GM21723 (cell line): ENCODE measurements at regions not wholly inside any gene's neighbourhood (a gene's known extent, or its start where the extent isn't known, plus 50 kb on each side); places are given as distances from the start of the nearest gene placed in this dataset.
"Not testable (repeated sequence)": the region's sequence is repeated elsewhere in the genome, so short reads cannot be mapped to it uniquely, and the experiment has no call there.

Source experiments
- ATAC-seq: cut with Tn5 transposase; IDR thresholded peaks from one replicate; pipeline ENCODE4 v1.9.1; 2021; ENCODE audit warnings: mild to moderate bottlenecking, moderate library complexity; ENCODE audit not compliant: unreplicated experiment

DNA sequence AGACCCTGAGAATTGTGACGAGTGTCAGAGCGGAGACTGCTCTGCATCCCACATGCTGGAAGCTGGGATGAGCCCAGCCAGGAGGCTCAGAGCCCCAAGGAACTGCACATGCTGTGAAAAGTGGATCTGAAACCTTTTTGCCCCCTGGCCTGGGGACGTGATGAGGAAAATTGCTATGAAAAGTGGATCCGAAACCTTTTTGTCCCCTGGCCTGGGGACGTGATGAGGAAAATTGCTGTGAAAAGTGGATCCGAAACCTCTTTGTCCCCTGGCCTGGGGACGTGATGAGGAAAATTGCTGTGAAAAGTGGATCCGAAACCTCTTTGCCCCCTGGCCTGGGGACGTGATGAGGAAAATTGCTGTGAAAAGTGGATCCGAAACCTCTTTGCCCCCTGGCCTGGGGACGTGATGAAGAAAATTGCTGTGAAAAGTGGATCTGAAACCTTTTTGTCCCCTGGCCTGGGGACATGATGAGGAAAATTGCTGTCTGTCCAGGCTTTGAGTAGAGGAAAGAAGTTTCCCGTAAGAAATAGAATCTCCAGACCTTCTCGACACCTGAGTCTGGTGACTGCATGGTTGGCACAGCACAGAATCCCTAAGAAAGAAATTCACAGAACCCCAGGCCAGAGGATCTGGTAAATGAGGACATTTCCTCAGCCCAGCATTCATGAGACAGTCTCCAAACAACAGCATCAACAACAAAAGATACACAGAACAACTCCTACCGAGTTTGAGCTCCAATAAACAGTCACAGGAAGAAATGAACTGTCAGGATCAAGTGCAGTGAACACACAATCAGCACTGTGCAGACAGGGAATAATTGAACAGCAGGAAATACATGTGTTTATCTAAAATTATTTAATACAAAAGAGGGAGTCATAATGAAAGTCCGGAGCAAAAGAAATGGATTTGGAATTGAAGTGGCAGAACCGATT, 188.8 kb downstream of the LAT start:
- ATAC-seq, result not testable (repeated sequence)

DNA sequence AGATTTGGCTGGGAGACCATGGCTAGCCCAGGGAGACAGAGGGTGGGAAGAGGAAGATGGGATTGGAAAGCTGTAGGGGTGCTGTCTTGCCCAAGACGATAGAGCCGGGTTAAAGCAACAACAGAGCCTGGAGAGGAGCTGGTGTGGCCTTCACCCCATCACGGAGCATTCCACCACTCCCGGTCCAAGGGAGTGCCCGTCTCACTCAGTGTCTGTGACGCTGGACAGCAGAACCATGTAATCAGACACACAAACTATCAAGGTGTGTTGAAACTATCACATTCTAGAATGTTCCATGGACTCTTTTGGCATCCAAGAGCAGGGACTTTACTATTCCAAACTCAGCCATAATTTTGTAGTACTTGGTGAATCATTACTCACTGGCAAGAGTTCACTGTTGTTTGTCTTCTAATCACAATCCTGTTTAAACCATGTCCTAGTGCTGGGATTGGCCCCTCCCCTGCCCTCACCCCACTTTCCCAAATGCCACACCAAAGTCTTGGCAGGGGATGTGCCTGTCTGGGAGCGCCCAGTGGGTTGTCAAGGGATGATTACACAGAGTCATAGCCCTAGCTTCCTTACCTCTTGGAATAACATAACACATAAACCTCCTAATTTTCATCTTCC, 187.4 kb downstream of the LAT start:
- not testable (repeated sequence) for ATAC-seq

DNA sequence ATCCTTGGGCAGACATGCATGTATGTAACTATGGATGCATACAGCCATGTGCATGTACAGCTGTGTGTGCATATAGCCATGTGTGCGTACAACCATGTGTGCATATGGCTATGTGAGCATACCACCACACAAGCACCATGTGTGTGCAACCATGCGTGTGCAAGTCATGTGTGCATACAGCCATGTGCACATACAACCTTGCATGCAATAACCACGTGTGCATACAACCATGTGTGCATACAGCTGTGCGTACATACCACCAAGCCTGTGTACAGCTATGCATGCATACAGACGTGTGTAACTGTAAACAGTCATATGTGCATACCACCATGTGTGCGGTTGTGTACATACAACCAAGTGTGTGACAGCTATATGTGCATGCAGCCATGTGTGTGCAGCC, 186.4 kb downstream of the LAT start:
- not testable (repeated sequence) for ATAC-seq

DNA sequence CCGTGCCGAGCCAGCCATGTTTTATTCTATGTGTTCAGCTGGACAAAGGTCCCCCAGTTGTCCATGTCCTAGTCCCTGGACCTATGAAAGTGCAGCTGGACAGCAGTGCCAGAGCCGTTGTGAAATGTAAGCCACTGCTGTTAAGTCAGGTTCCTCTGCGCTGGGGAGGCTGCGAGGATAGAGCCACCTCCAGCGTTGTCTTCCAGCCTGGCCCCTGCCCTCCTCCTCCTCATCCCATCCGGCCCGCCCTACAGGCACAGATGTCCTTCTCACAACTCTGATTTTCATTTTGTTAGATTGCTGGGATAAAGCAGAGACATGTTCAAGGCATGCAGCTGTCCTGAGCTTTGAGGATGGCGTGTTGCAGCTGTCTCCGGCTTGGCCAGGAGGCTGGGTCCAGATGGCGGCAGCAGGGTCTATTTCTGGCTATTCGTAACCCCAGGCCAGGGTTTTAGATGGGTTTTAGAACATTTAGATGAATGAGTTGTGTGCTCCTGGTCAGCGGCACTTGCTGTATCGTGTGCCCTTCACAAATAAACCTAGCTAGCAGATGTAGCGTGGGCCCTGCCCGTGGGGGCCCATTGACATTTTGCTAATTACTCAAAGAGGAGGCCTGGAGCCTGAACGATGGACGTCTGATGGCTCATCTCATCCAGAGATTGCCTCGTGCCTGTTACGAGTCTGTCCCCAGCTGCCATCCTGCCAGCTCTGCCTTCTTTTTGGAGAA, 185.7 kb downstream of the LAT start:
- ATAC-seq, result not testable (repeated sequence)

DNA sequence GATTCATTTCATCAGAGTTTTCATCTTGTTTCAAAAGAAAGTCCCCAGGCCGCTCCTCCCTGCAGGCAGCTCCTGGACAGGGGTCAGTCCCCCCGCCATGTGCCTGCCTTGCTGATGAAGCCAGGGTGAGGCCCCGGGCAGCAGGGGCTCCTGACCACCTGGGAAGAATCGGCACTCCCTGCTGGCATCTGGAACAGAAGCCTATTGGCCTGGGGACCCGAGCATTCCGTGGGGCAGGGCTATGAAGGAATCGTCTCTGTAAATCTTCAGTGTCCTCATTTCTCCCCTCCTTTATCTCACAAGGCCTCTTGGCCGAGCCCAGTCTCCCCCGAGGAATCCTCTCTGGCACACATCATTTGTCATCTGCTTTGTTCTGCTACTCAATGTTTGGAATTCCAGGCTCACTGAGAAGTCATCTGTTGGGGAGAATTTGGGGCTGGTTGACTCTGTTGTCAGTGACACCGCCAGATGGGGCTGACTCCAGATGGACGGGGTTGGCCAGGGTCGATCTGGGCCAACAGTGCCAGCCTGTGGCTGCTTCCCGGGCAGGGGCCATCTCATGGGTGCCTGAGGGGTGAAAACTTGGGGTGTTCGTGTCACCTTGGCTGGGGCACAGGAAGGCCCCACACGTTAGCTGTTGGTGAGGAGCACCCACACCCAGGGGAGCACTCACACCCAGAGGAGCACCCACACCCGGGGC, 184.6 kb downstream of the LAT start:
- not testable (repeated sequence) for ATAC-seq

DNA sequence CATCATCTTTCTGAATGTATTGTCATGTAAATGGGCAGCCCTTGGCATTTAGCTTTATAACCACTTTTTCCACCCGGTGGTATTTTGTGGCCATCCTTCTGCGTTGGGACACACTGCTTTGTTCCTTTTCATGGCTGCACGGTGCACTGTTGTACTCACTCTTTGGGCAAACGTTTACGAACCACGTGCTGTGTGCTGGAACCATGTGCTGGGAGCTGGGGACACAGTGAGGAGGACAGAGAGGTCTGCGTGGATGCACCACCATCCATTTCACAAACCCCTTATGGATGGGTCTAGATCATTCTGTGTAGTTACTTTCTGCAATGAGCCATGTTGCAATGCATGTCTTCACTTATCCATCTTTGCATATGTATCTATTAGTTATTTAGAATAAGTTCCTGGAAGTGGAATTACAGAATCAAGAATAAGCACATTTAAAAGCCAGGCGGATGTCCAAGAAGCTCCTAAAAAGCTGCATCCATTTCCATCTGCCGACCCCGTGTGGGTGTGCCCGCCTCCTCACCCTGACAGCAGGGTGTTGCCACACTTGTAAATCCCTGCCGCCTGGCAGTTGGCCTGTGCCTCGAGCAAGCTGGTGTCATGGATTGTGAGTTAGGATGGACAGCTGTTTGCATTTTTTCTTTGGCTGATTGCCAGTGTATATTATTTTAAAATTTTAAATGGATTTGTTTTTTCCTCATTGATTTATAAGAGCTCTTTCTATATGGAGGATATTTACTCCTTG, 183.8 kb downstream of the LAT start:
- not testable (repeated sequence) for ATAC-seq

DNA sequence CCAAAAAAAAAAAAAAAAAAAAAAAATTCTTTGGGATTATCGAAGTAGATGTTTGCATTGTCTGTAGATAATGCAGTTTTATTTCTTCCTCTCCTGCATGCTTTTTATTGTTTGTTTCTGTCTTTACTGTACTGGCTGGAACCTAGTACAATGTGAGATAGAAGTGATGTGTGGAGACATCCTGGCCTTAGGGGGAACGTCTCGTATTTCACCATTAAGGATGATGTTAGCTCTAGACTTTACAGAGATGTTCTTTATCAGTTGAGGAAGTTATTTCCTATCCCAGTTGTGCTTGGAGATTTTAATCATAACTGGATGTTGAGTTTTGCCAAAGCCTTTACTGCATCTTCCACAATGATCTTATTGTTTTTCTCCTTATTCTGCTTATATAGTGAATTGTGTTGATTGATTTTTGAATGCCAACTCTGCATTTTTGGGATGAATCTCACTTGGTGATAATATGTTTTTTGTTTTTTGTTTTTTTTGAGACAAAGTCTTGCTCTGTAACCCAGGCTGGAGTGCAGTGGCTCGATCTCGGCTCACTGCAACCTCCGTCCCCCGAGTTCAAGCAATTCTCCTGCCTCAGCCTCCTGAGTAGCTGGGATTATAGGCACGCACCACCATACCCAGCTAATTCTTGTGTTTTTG, 179.7 kb downstream of the LAT start:
- not testable (repeated sequence) for ATAC-seq

DNA sequence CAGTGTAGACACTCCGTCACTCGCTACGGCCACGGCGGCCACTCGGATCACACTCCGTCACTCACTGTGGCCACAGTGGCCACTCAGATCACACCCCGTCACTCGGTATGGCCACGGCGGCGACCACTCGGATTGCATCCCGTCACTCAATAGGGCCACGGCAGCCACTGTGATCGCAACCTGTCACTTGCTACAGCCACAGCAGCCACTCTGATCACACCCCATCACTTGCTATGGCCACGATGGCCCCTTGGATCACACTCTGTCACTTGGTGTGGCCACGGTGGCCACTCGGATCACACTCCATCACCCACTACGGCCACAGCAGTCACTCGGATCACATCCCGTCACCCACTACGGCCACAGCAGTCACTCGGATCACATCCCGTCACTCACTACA, 175.3 kb downstream of the LAT start:
- not testable (repeated sequence) for ATAC-seq

DNA sequence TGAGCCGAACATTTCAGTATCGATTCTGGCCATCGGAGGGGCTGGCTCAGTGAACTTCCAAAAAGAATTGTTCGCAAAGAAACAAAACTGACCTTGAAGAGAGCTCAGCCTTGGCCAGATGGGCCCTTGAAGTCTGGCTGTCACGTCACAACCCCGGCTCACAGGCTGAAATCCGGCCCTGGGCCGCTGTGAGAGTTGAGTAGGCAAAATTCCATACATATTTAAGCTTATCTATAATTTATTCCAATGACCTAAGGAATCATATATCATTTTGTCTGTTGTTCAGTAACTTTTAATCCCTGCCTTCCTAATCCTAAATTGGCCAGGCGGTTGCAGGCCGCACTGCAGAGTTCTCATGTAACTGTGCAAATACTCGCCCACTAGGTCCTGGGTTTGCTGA, 174.8 kb downstream of the LAT start:
- not testable (repeated sequence) for ATAC-seq

DNA sequence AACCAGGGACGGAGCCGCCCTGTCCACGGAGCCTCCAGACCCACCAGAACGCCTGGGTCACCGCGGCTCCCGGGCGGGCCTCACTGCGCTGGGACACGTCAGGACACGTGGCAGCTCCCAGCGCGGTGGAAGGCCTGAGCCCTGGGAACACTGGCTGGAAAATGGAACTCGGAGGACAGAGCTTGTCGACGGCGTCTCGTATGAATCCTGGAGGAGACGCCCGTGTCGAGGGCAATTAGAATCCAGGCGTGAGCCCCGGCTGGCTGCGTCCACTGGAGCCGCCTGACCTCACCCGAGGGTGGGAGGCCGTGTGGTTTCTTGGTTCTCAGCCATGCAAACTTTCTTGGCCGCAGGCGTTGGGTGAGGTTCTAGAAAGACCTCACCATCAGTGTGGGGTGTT, 173.9 kb downstream of the LAT start:
- ATAC-seq, result no peak

DNA sequence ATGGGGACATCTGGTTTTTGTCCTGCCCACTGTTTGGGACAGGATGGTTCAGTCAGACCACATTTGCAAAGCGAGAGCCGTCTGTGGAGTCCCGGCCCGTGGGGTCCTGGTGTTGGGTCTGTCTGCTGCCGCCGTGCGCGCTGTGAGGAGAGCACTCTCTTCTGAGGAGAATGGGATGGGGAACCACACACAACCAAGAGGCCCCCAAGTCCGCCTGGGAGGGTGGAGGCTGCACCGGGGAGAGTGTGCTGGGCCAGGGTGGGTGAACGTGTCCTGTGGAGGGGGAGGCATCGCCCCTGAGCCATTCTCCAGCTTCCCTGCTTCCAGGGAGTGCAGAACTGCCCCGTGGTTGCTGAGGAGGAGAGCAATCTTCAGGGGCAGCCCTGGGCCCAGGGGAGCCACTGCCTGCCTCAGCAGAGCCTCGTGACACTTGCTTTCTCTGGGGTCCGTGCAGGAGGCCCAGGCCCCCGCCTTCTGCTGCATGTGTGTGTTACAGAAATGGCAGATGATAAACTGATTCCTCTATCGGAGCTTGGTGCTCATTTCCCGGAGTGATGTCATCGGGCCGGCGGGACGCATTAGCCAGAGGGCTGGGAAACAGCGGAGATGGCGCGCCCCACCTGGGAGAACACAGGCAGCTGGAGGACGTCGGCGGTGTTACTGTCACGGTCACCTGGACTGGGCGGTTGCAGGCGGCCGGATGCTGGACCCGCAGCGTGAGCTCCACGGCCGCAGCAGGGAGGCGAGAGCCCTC, 173.4 kb downstream of the LAT start:
- ATAC-seq, result not testable (repeated sequence)

DNA sequence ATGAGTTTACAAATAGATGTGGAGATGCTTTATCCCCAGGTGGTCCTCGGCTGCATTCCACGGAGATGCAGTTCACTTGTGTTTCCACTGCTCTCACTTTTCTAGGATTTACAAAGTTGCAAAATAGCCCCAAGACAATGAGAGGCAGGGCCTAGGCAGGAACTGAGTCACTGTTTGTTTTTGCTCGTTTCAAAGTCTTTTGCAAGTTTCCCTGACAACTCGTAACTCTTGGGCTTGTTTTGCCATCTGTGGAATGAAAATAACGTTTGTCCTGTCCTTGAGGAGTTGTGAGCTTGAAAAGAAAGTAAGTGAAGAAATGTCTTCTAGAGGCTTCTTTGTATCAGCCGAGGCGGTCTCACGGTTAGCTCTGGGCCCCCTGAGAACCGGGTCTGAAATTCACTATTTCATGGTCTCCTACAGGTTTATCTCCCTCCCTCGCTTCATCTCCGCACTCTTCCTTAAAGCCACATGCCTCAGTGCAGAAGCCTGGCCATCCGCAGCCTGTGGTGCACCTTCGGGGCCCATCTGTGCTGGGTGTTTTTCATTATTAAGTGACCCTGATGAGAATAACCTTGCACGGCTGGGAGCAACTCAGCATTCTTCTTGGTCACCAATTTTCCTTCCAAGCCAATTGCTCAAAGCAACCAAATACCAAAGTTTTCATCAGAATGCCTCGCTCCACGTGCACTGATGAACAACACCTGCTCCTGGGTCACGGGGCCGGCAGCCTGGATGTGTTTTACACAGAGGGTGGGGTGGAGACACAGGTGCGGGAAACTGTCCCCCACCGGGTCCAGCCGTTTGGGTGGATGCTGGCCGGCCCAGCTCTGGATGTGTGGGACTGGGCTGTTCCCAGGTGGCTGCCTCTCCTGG, 172.4 kb downstream of the LAT start:
- ATAC-seq, result not testable (repeated sequence)

DNA sequence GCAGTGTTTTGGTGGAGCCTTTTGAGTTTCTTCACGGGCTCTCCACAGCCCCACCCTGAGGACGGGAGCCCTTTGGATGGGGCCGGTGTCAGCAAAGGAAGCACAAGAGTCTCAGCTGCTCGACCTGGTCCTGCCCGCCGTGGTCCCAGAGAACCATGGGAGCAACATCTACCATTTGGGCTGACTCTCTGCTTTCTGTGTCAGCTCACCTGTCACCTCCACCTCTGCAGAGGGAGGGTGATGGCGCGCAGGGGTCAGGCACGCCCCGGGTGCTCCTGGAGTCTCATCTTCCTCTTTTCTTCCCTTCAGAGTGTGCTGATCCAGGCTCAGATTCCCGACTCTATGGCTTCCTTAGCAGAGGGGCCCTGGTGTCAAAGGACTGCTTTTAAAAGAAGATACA, 171.7 kb downstream of the LAT start:
- no peak for ATAC-seq

DNA sequence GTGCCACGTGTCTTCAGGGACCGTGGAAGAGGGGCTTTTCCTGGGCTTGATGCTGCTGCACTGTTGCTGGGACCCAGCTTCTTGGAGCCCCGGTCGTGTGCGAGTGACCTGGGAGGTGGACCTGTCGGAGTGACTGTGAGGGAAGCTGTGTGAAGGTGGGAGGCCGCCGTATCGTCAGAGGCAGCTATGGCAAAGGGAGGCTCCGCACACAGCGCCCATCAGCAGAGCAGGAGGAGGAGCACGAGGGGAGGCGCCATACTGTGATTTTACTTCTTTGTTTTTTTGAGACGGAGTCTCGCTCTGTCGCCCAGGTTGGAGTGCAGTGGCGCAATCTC, 171.0 kb downstream of the LAT start:
- not testable (repeated sequence) for ATAC-seq

DNA sequence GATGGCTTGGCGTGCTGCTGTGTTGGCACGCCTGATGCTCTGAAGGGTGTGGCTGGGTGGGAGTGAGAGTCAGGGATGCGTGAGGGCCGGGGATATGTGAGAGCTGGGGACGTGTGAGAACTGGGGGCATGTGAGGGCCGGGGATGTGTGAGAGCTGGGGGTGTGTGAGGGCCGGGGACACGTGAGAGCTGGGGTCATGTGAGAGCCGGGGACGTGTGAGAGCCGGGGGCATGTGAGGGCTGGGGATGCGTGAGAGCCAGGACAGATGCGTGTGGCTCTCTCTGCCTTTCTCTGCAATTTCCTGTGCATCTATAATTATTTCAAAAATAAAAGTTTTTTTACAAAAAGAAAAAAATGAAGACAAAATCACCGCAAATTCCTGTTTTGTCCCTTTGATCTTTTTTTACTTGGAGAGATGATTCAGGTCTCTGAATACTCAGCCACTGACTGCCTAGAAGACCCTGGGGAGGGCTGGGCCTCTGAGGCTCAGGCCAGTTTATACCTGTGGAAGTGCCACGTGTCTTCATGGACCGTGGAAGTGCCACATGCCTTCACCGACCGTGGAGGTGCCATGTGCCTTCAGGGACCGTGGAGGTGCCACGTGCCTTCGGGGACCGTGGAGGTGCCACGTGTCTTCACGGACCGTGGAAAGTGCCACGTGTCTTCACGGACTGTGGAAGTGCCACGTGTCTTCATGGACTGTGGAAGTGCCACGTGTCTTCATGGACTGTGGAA, 170.4 kb downstream of the LAT start:
- ATAC-seq, result not testable (repeated sequence)

DNA sequence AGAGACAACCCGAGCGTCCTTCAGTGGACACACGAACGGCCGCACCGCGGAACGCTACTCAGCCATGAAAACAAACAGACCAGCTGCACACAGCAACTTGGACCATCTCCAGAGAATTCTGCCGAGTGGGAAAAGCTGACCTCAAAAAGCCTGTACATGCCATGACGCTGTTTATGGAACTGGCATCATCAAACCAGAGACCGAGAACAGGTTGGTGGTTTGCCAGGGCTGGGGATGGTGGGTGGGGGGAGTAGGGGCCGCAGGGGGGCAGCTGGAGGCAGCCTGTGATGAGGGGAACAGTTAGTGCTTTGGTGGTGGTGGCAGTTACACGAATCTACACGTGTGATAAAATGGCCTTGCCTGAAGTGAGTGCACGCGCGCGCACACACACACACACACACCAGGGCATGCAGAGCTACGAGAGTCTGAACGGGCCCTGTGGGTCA, 169.8 kb downstream of the LAT start:
- ATAC-seq, result no peak

DNA sequence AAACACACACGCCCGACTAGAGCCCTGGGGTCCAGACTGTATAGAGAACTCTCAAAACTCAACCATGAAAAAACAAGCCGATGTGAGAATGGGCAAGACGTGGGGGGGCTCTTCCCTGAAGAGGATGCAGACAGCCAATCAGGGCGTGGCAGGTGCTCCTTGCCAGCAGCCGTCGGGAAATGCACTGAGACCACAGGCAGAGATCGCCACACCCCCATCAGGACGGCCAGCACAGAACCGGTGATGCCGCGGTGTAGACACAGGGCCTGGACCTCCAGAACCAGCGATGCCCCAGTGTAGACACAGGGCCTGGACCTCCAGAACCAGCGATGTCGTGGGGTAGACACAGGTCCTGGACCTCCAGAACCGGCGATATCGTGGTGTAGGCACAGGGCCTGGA, 169.2 kb downstream of the LAT start:
- ATAC-seq, result no peak
